ENCODE measurements at regions not wholly inside any gene's neighbourhood (a gene's known extent, or its start where the extent isn't known, plus 50 kb on each side); places are given as distances from the start of the nearest gene placed in this dataset.

DNA sequence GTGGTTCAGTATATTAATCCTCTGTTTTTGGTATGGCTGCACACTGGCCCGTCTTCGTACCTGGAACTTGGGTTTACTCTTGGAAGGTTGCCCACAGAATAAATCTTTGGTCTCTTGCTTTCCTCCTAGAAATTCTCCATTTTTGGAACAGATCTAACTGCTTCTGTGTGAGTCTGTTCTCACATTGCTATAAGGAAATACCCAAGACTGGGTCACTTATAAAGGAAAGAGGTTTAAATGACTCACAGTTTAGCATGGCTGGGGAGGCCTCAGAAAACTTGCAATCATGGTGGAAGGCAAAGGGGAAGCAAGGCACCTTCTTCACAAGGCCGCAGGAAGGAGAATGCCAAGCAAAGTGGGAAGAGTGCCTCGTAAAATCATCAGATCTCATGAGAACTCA lies 407.8 kb upstream of the PDE3A start:
- TF ChIP-seq, protein P1, sequence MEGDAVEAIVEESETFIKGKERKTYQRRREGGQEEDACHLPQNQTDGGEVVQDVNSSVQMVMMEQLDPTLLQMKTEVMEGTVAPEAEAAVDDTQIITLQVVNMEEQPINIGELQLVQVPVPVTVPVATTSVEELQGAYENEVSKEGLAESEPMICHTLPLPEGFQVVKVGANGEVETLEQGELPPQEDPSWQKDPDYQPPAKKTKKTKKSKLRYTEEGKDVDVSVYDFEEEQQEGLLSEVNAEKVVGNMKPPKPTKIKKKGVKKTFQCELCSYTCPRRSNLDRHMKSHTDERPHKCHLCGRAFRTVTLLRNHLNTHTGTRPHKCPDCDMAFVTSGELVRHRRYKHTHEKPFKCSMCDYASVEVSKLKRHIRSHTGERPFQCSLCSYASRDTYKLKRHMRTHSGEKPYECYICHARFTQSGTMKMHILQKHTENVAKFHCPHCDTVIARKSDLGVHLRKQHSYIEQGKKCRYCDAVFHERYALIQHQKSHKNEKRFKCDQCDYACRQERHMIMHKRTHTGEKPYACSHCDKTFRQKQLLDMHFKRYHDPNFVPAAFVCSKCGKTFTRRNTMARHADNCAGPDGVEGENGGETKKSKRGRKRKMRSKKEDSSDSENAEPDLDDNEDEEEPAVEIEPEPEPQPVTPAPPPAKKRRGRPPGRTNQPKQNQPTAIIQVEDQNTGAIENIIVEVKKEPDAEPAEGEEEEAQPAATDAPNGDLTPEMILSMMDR (IDR thresholded peaks at IDR 0.05; ENCODE audit: low read depth, low read length, missing input control) = no peak
- TF ChIP-seq EGR1 (IDR thresholded peaks at IDR 0.05; ENCODE audit: low read depth in 2 of 2) (no peak), JUND (IDR thresholded peaks at IDR 0.05) (no peak), FOXA1 (IDR thresholded peaks at IDR 0.05) (no peak)
- TF ChIP-seq, protein P2, sequence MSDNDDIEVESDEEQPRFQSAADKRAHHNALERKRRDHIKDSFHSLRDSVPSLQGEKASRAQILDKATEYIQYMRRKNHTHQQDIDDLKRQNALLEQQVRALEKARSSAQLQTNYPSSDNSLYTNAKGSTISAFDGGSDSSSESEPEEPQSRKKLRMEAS (IDR thresholded peaks at IDR 0.05) = no peak
